ENCODE measurements at regions not wholly inside any gene's neighbourhood (a gene's known extent, or its start where the extent isn't known, plus 50 kb on each side); places are given as distances from the start of the nearest gene placed in this dataset.

DNA sequence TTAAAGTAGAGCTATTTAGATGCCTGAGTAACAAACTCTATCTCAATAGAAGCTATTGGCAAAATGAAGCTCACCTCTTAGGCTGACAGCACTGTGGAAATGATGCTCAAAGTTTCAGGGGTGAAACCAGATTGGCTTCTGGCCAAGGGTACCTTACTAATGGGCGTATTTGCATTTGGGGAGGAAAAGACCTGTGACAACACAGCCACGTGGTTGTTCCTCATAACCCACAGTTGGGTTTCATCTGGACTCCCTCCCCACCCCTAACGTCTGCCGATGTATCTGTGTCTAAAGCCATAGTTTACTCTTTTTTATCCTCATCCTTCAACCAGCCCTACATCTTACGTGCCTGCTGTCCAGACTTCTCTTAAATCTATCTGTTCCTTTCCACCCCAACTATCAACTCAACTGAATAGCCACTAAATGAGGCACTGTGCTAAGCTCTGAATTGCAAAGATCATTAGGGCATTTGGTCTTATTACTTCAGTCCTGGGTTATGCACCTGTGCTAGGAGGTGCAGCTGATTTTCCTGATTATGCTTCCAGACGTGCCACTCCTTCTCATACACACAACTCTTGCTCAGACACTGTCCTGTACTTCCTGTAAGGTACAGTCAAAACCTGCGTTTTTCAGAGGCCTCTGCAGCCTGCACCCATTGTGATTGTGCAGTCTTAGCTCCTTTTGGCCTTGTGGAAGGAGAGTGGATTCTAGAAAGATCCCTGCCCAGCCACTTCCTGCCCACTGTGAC, 80.6 kb upstream of the ARMC2 start:
- DNase-seq, result no peak
- peaks cover 0 to 20% (median 13%) of the 10 kb centered on the region in 4 donors for H3K4me1 ChIP-seq
- no peaks in the 10 kb centered on the region for H3K27me3 ChIP-seq
- no peaks in the 10 kb centered on the region for H3K36me3 ChIP-seq
- intact Hi-C loops (cut with DNase I; ENCODE audit: low total_unique reads), result no loop called here
- no peak overlapping the region for H3K27ac ChIP-seq
- H3K4me3 ChIP-seq, result no peak overlapping the region
- 63 to 72% (median 65%) methylated on average over 7 of the region's 7 CpGs for WGBS, 5 donors
- no peak for TF ChIP-seq POLR2A (IDR thresholded peaks at IDR 0.05)
- TF ChIP-seq POLR2AphosphoS5 (IDR thresholded peaks at IDR 0.05), result no peak
- TF ChIP-seq CTCF (IDR thresholded peaks at IDR 0.05), result no peak
- TF ChIP-seq EP300 (IDR thresholded peaks at IDR 0.05), result no peak
- no peaks in the 10 kb centered on the region for H3K9me3 ChIP-seq

DNA sequence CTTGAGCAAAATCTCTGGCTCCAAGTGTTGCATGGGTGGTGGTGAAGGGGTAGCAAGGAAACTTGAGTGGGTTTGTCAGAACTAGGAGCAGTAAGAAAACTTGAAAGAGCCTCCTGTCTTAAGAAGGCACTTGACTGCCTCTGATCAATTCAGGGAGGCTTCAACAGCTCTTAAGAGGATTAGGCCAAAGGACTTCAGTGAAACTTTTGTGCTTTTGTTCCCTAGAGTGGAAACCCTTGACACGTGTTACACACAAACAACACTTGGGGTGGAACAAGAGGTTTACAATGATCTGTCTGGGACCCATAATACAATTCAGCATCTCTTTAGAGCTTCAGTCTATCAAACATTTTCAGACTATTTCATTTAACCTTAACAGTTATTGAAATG, 80.1 kb upstream of the ARMC2 start:
- H3K4me3 ChIP-seq, result no peak overlapping the region
- peaks cover 0 to 20% (median 13%) of the 10 kb centered on the region in 4 donors for H3K4me1 ChIP-seq
- no peaks in the 10 kb centered on the region for H3K27me3 ChIP-seq
- intact Hi-C loops (cut with DNase I; ENCODE audit: low total_unique reads), result no loop called here
- no peak for DNase-seq
- H3K27ac ChIP-seq, result no peak overlapping the region
- no peaks in the 10 kb centered on the region for H3K36me3 ChIP-seq
- TF ChIP-seq POLR2AphosphoS5 (IDR thresholded peaks at IDR 0.05) (no peak), EP300 (IDR thresholded peaks at IDR 0.05) (no peak), CTCF (IDR thresholded peaks at IDR 0.05) (no peak), POLR2A (IDR thresholded peaks at IDR 0.05) (no peak)
- H3K9me3 ChIP-seq, result no peaks in the 10 kb centered on the region
- WGBS, 5 donors, result 84 to 97% (median 96%) methylated on average over 1 of the region's 1 CpG

GRCh38 chr6:108768792-108769524, 79.3 kb upstream of the ARMC2 start:
- WGBS, 5 donors, result 71 to 81% (median 76%) methylated on average over 10 of the region's 10 CpGs
- TF ChIP-seq EP300 (IDR thresholded peaks at IDR 0.05) (no peak), CTCF (IDR thresholded peaks at IDR 0.05) (no peak), POLR2AphosphoS5 (IDR thresholded peaks at IDR 0.05) (no peak), POLR2A (IDR thresholded peaks at IDR 0.05) (no peak)
- Histone ChIP-seq H3K9me3 (no peaks in the 10 kb centered on the region), H3K27me3 (no peaks in the 10 kb centered on the region), H3K36me3 (no peaks in the 10 kb centered on the region), H3K4me3 (no peak overlapping the region), H3K4me1 (peaks cover 0 to 19% (median 12%) of the 10 kb centered on the region in 4 donors), H3K27ac (no peak overlapping the region)
- intact Hi-C loops (cut with DNase I; ENCODE audit: low total_unique reads), result no loop called here
- DNase-seq, result peak in 1 of 2 donors; percentile 59

GRCh38 chr6:108771421-108771820, 76.8 kb upstream of the ARMC2 start:
- TF ChIP-seq POLR2A (IDR thresholded peaks at IDR 0.05), result no peak
- no peak for TF ChIP-seq CTCF (IDR thresholded peaks at IDR 0.05)
- TF ChIP-seq EP300 (IDR thresholded peaks at IDR 0.05), result no peak
- TF ChIP-seq POLR2AphosphoS5 (IDR thresholded peaks at IDR 0.05), result no peak
- H3K9me3 ChIP-seq, result no peaks in the 10 kb centered on the region
- intact Hi-C loops (cut with DNase I; ENCODE audit: low total_unique reads), result no loop called here
- H3K27me3 ChIP-seq, result no peaks in the 10 kb centered on the region
- H3K27ac ChIP-seq, result no peak overlapping the region
- no peak for DNase-seq
- no peaks in the 10 kb centered on the region for H3K36me3 ChIP-seq
- peaks cover 0 to 12% (median 4%) of the 10 kb centered on the region in 4 donors for H3K4me1 ChIP-seq
- 89 to 100% (median 96%) methylated on average over 1 of the region's 1 CpG for WGBS, 5 donors
- no peak overlapping the region for H3K4me3 ChIP-seq

All from stomach (tissue), 8 donors.